HG02938 (cell line): ENCODE measurements at regions not wholly inside any gene's neighbourhood (a gene's known extent, or its start where the extent isn't known, plus 50 kb on each side); places are given as distances from the start of the nearest gene placed in this dataset.

Experiments used
- ATAC-seq: cut with Tn5 transposase; IDR thresholded peaks from one replicate; pipeline ENCODE4 v1.9.1; 2021; ENCODE audit warnings: mild to moderate bottlenecking, moderate library complexity; ENCODE audit not compliant: unreplicated experiment

DNA sequence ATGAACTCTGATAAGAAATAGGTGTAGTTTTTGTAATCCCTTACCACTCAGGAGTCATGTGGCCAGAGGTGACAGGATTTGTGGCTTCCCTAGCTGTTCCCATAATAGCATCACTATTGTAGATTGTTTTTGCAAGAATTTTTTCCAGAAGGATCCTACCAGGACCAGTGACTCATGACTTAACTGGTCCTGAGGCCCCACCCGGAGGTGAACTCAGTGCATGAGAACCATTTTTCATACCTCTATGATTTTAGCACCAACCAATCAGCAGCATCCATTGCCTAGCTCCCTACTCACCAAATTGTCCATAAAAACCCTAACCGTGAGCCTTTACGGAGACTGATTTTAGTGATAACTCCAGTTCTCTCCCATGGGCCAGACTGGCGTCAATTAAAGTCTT is 484.8 kb downstream of the PSAT1 start:
- ATAC-seq: no peak

DNA sequence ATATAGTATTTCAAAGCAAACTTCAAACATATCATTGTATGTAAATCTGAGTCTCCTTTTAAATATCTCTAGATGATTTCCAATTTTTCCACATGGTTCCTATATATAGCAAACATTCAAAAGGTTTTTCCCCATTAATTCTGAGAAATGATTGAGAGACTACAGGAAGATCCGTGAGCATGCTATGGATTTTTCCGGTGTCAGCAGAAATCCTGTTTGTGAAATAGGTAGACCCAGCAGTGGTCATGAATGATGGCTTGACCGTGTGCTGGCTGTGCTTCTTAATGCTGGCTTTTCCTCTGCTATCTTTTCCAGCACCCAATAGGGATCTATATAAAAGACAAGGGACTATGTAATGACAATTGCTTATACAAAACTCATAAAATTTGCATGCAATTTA is 485.3 kb downstream of the PSAT1 start:
- no peak for ATAC-seq

GRCh38 chr9:78782858-78783257 is 485.9 kb downstream of the PSAT1 start:
- ATAC-seq: no peak

- ATAC-seq: peak; percentile 51
These were observed 486.8 kb downstream of the PSAT1 start for GRCh38 chr9:78783743-78784142.

DNA sequence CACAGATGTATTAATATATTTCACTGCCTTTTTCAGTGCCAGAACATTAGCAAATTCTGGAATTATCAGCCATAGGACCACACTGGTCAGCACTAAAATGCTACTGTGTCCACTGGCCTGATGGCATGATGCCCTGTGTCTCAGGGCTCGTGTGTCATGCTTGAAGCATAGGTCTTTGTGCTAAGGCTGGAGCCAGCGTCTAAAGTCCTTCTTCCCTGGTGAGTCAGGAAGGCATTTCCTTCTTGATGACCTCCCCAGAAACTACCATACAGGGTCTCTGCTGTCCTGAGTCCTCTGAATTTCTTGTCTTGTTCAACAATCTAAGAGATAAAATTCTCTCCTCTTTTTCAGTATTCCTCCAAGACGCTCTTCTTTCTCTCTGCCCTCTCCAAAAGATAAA is 489.9 kb downstream of the PSAT1 start:
- no peak for ATAC-seq

- ATAC-seq: no peak
These were observed 491.2 kb downstream of the PSAT1 start for GRCh38 chr9:78788101-78788500.

DNA sequence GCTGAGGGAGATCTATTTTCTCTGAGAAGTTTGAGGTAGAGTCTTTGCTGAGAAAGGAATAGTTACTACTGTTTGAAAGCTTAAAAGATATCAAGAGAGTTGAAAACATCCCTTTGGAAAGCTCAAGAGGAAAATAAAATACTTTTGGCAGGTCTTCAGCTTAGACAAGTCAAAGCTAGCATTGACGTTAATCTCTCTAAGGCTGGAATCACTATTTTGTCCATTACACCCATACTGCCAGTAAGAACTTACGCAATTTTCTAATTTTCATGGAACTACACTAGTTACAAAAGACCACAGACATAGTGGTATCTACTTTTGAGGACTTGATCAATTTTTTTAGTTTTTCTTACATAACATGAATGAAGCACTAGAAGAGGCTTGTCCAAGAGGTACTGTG is 494.9 kb downstream of the PSAT1 start:
- no peak for ATAC-seq

- ATAC-seq: no peak
These were observed 495.8 kb downstream of the PSAT1 start for GRCh38 chr9:78792745-78793144.

DNA sequence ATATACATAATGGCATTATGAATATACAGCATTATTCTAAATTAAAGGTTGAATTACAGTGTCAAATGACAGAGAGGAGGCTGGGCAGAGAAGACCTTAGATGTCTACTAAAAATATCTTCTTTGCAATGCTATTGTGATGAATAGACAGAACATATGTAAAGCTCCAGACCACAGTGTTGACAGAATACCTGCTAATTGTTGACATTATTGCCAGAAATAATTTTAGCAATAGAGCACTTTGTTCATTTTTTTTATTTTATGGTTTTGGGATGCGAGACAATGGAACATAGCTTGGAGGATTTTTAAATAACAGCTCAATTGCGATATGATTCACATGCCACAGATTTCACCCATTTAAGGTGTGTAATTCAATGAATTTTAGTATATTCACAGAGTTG is 508.8 kb downstream of the PSAT1 start:
- no peak for ATAC-seq

DNA sequence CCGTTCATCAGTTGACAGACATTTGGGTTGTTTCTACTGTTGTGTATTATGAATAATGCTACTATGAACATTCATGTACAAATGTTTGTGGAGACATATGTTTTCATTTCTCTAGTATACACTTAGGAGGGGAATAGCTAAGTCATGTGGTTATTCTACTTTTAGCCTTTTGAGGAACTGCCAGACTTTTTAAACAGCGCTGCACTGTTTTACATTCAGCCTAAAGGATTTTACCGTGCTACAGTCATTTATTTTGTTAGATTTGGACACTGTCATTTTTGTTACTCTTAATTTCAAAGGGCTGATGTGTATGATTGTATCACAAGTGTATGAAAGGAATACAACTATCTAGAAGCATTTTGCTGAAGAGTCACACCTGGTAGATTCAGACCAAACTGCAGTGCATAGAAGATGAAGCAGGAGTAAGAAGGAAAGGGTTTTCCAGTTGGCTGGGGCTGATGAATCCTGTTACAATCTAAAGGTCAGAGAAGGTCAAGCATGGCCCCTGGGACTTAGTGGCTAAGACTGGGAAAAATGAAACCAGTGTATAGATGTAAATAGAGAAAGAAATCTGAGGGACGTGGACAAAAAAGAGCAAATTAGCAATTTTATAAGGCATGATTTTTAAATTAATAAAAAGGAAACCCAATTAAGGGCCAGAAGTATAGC is 509.7 kb downstream of the PSAT1 start:
- no peak for ATAC-seq

DNA sequence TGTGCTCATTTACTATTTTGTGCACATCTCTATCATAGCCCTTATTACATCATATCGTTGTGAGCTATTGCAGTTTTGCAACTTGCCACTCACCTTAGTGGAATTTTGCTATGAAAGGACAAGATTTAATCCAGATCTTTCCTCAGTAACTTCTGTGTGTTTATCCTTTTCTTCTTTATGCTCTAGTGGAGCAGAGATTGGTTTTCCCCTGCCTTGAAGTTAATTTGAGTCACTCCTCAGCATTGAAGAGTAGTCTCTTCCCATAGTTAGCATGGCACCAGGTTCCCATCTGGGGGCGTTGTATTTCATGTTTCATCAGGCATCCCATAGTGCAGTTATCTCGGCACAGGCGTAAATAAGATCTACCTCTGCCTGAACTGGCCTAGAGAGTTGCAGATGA is 510.4 kb downstream of the PSAT1 start:
- ATAC-seq: no peak

DNA sequence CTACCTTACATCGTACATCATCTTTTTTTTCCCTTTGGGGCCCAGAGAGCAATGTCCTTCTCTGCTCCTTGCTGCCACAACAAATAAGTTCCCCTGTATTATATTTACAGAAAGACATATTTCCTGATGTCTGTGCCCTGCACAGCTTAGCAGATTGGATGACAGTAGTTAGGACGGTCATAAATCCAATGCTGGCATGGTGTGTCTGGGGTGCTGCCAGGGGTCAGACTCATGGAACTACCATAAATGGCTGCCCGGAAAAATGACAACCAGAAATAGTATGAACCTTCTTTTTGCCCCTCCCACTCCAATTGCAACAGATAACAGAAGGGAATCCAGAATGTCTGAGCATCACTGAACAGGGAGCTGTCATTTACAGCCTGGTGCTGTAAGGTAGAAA is 511.1 kb downstream of the PSAT1 start:
- no peak for ATAC-seq

- no peak for ATAC-seq
These were observed 514.8 kb downstream of the PSAT1 start for GRCh38 chr9:78811622-78812276.

DNA sequence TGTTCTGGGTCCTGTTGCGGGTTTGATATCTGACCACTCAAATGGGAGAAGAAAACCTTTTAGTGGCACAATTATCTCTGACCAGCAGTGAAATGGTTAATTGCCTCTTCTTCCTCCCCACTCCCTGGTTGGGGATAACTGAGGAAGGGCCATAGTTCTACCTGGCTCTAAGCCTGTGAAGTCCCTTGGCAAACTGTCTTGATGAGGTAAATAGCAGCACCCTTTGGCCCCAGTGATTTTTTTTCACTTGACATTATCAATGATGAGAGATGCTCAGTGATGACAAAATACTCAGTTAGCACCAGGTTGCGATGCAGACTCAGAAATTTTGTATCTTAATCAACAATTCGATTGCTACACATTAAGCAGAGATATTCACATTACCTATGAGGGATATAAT is 515.7 kb downstream of the PSAT1 start:
- ATAC-seq: no peak

DNA sequence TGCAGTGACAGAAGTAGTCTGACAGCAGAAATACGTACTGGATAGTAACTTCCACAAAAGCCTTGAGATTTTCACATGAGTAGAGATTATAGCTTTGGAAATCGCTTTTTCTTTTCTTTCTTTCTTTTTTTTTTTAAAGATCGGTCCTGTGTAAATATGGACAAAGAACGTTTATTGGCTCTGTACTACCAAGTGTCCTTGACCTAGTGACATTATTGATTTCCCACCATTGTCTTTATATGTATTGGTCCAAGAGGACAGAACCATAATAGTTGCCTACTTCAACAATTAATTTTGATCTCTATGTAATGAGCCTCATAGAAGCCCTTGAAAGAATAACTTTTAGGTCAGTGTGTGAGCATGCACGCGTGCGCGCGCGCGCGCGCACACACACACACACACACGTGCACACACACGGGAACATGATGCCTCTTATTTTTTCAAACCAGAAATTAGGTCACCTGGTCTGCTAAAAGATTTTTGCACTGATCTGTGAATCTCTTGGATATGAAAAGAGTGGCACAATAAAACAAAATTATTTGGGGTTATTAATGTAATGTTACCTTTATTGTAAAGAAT is 516.8 kb downstream of the PSAT1 start:
- no peak for ATAC-seq

GRCh38 chr9:78821126-78821822 is 524.3 kb downstream of the PSAT1 start:
- ATAC-seq: peak; percentile 90

DNA sequence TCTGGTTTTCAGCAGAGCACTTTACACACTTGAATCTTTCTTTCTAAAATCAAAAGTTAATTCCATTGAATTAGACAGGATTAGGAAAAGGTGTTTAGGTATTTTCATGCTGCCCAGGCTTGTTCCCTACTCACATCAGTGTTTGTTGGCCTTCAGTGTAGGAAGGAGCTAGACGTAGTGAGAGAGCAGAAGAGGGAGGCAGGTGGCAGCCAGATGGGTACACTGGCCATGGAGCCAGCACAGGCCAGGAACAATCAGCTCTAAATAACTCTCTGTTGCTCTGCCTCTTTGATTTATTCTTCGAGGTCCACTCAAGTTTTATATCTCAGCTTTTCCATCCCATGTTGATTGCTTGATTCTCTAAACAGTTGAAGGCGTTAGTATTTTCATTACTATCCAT is 529.6 kb downstream of the PSAT1 start:
- ATAC-seq: no peak

- ATAC-seq: no peak
These were observed 531.6 kb downstream of the PSAT1 start for GRCh38 chr9:78828521-78828920.

DNA sequence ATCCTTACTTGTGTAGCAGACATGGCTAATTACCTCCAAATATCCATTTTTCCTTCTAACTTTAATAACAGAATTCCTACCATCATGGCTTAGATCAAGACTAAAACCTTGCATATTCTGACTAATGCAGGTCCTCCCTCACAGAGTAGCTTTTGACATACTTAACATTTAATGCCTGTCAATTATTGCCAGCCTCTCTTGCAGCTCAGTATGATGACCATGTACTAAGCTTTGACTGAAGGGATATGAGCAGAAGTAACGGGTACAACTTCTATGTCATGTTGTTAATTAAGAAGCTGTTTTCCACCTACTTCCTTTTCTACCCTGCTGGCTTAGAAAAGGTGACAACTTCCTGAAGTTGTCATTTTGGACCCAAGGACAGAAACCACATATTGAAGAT is 533.4 kb downstream of the PSAT1 start:
- no peak for ATAC-seq

DNA sequence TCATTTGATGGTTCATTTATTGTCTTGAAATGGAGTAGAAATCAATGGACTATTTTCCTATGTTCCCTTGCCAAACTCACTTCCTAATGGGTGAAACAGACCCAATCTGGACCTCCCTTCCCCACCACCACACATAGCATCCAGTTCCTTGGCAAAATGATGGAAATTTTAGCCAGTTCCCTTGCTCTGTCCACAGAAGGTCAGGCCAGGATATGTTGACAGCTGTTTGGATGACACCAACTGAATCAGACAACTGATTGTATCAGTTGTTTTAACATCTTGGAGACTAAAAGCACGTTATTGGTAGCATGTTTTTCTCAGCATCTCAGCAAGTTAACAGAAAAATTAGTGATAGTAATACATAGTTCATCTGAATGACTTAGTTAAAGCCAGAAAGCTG is 534.8 kb downstream of the PSAT1 start:
- no peak for ATAC-seq

DNA sequence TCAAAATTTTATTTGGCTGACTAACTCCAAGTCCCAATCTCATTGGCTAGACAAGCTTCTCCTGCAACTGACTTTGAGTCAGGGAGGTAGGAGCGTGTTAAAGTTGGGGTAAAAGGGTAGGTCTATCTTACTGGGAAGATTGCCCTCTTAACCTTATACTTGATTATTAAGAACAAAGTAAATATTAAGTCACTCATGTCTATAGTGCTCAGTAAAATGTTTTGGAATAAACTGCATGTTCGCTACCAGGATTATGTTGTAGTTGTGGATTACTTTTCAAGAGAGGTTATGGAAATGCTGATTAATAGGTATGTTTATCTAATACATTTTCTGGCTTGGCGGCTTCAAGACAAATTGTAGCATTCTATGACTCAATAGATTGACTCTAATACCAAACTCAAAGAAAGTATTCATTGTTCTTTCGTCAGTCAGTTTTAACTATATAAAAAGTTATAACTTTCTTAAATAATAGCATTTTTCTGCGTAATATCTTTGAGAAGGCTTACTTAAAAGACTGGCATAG is 539.1 kb downstream of the PSAT1 start:
- ATAC-seq: no peak

- ATAC-seq: no peak
These were observed 542.3 kb downstream of the PSAT1 start for GRCh38 chr9:78839252-78839651.
